Ectodermal cell (in vitro differentiated cells): ENCODE measurements at regions not wholly inside any gene's neighbourhood (a gene's known extent, or its start where the extent isn't known, plus 50 kb on each side); places are given as distances from the start of the nearest gene placed in this dataset.
"Not testable (repeated sequence)": the region's sequence is repeated elsewhere in the genome, so short reads cannot be mapped to it uniquely, and the experiment has no call there.

ENCODE experiments used
- H3K27ac ChIP-seq: 2 replicates; pipeline ENCODE4 v1.7.0; 2013; ENCODE audit warnings: mild to moderate bottlenecking, low read depth, low read length; ENCODE audit not compliant: insufficient read depth, poor library complexity, severe bottlenecking
- H3K27me3 ChIP-seq: 2 replicates; pipeline ENCODE4 v1.7.0; 2013; ENCODE audit warnings: mild to moderate bottlenecking, low read length; ENCODE audit not compliant: insufficient read depth, control insufficient read depth, poor library complexity, severe bottlenecking
- H3K36me3 ChIP-seq: one replicate; pipeline ENCODE4 v1.7.0; 2013; ENCODE audit warnings: low read length; ENCODE audit not compliant: control insufficient read depth, insufficient read depth
- H3K4me1 ChIP-seq: one replicate; pipeline ENCODE4 v1.7.0; 2013; ENCODE audit warnings: low read length; ENCODE audit not compliant: control insufficient read depth, insufficient read depth
- H3K4me3 ChIP-seq: 2 replicates; pipeline ENCODE4 v1.7.0; 2013; ENCODE audit warnings: low read depth, low read length, control low read depth; ENCODE audit not compliant: insufficient read depth
- H3K9me3 ChIP-seq: 2 replicates; pipeline ENCODE4 v1.7.0; 2013; ENCODE audit warnings: mild to moderate bottlenecking, low read length, moderate library complexity; ENCODE audit not compliant: control insufficient read depth
- WGBS, 2 experiments: methylation state at CpG; one replicate each; pipeline ENCODE4 v1.1.7; 2013; ENCODE audit warnings: missing lambda C conversion rate in 2 of 2; 5-methylcytosine and 5-hydroxymethylcytosine counted together

DNA sequence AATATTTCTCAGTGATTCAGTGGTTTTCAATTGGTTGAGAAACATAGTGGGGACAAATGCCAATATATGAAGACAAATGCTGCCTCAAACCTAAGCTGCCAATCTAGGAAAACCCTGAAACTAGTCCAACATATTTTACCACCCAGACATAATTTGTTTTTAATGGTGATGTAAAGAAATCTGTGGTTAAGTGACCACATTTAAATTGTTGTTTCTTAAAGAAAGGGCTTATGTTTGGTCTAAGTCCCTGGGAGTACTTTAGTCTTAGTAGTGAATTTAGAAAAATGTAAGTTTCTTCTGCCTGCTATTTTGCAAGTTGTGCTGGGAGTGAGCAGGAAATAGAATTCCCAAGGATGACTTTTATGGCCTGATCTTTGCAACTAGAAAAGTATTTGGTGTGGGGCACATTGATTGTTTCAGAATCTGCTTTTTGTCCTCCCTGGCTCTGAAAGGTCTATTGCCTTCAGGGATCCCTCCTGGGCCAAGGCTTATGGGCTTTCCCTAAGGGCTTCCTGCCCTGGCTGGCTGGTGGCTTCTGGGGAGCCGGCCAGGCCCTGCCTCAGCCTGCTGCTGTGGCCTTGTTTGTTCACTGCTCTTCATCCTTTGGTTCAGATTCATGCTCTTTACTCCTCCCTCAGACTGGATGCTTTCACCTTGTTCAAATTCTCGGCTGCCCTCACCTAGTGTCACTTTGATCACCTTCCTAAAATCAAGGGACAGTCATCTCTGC lies 169.8 kb upstream of the JADE1 start:
- no peak overlapping the region for H3K4me3 ChIP-seq
- H3K9me3 ChIP-seq = no peaks in the 10 kb centered on the region
- no peaks in the 10 kb centered on the region for H3K27me3 ChIP-seq
- WGBS, 2 experiments = 66 to 70% methylated on average over 2 of the region's 2 CpGs
- no peaks in the 10 kb centered on the region for H3K36me3 ChIP-seq
- no peak overlapping the region for H3K27ac ChIP-seq
- H3K4me1 ChIP-seq = peaks cover 8% of the 10 kb centered on the region

DNA sequence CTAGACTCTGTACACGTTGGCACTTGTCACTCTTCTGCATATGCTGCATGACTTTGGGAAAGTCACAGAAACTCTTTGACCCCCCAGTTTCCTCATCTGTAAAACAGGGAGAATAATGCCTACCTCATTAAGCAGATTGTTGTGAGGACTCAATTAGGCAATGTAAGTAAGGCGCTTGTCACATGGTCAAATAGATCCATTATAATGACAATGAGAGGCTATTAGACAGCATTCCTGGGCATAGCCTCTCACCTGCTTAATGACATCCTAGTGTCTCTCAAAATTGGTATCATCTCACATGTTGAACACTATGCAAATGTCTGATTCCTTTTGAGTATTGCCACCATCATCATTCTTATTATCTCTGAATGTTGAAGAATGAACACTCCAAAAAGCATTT lies 172.6 kb upstream of the JADE1 start:
- H3K36me3 ChIP-seq = no peaks in the 10 kb centered on the region
- H3K27me3 ChIP-seq = no peaks in the 10 kb centered on the region
- WGBS, 2 experiments = 81 to 83% methylated on average over 2 of the region's 2 CpGs
- H3K4me1 ChIP-seq = peaks cover 8% of the 10 kb centered on the region
- H3K27ac ChIP-seq = no peak overlapping the region
- no peak overlapping the region for H3K4me3 ChIP-seq
- no peaks in the 10 kb centered on the region for H3K9me3 ChIP-seq

DNA sequence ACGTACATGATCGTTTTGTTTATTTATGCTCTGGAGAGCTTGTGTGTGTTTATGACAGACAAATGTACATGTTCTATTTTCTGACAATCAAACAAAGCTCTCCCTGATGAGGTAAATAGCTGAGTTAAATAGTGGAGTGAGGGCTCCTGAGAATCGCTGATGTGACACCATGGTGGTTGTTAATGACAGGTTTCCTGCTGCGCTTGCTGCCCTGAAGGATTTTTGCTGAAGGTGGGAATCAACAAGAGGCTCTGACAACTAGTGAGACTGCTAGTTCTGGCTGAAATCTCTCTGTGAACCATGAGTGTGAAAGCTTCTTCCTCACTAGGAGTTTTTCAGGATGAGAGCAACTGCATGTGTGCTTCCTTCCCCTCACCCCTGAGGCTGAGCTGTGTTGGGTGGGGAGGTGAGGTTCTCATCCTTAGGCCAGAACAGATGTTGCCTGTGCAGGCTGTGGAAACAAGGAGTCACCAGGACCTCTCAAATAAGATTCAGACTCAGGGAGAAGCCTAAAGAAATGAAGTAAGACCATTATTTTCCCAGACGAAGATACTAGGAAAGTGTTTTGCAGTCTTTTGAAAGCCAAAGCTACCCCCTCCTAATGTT lies 173.4 kb upstream of the JADE1 start:
- H3K9me3 ChIP-seq = no peaks in the 10 kb centered on the region
- no peaks in the 10 kb centered on the region for H3K27me3 ChIP-seq
- WGBS, 2 experiments = 80% methylated on average over 5 of the region's 5 CpGs
- H3K27ac ChIP-seq = no peak overlapping the region
- peaks cover 8% of the 10 kb centered on the region for H3K4me1 ChIP-seq
- H3K36me3 ChIP-seq = no peaks in the 10 kb centered on the region
- no peak overlapping the region for H3K4me3 ChIP-seq

DNA sequence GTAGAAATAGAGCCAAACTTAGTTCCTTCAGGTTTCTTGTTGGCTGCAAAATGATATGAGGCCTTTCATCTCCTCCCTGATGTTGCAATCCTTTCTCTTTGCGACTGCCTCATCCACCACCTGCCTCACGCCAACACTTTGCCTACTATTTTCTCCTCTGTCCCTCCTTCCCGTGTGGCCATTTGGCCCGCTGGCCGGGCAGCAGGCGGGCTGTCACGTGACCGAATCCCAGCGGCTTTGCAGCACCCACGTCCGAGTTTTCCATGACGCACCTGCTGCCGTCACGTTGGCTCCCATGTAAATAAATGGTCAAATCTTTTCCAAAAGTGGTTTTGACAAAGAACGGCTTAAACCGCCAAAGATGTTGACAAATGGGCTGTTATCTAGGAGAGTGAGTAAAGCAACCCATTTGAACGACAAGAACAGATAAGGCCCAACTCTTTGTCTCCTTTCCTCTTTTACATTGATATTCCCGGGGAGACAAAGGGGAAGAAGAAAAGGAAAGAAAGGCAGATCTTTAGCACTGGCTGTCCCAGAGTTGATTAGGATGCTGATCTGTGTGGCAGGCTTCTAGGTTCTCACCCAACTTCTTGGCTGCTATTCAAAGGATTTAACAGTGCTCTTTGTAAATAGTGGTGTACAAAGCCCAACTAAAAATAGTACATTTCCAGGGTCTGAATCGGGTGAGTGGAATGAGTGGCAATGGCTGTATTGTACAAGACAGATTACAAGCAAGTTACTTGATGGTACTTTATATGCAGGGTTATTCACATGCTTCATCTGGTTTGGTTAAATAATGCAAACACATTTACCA lies 174.2 kb upstream of the JADE1 start:
- H3K27ac ChIP-seq = no peak overlapping the region
- 81 to 83% methylated on average over 19 of the region's 19 CpGs for WGBS, 2 experiments
- H3K36me3 ChIP-seq = no peaks in the 10 kb centered on the region
- peaks cover 8% of the 10 kb centered on the region for H3K4me1 ChIP-seq
- no peaks in the 10 kb centered on the region for H3K27me3 ChIP-seq
- no peak overlapping the region for H3K4me3 ChIP-seq
- H3K9me3 ChIP-seq = no peaks in the 10 kb centered on the region

DNA sequence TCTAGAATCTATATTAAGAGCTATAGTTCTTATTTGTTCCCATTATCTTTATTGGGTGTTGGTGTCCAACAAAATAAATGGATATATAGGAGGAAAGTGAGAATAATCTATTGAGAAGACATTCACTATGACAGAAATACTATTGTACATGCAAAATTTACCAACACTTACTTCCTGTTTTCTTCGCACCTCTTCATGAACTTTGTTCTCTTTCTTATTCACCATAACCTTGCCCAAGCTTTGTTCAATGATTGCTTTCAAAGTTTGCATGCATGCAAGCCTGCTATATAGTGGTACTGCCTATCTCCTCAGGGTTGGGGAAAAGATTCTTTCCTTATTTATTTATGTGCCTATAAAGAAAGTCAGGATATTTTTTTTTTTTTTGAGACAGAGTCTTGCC lies 176.4 kb upstream of the JADE1 start:
- Histone ChIP-seq H3K4me3 (no peak overlapping the region), H3K4me1 (peaks cover 8% of the 10 kb centered on the region), H3K9me3 (no peaks in the 10 kb centered on the region), H3K27ac (no peak overlapping the region), H3K27me3 (no peaks in the 10 kb centered on the region), H3K36me3 (no peaks in the 10 kb centered on the region)
- WGBS, 2 experiments = 100% methylated on average over 1 of the region's 1 CpG

DNA sequence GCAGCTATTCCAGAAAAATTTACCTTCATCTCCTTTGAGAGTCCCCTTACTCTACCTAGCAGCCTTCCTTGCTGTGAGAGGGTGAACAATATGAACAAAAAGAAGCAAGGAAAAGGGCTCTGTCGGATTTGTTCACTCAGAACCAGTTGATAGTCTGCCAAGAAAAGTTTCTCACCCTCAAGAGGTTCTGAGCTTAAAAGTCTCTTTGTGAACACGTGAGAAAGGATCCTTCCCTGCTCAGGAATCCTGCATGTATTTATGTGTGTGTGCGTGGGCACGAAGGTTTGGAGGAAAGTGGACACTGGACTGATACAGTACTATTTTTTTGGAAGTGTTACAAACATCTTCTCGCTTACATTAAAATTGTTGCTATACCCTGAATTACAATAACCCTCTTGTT lies 178.6 kb upstream of the JADE1 start:
- Histone ChIP-seq H3K27ac (no peak overlapping the region), H3K36me3 (no peaks in the 10 kb centered on the region), H3K4me1 (peaks cover 4% of the 10 kb centered on the region), H3K9me3 (no peaks in the 10 kb centered on the region), H3K4me3 (no peak overlapping the region), H3K27me3 (no peaks in the 10 kb centered on the region)
- 82 to 83% methylated on average over 5 of the region's 5 CpGs for WGBS, 2 experiments

DNA sequence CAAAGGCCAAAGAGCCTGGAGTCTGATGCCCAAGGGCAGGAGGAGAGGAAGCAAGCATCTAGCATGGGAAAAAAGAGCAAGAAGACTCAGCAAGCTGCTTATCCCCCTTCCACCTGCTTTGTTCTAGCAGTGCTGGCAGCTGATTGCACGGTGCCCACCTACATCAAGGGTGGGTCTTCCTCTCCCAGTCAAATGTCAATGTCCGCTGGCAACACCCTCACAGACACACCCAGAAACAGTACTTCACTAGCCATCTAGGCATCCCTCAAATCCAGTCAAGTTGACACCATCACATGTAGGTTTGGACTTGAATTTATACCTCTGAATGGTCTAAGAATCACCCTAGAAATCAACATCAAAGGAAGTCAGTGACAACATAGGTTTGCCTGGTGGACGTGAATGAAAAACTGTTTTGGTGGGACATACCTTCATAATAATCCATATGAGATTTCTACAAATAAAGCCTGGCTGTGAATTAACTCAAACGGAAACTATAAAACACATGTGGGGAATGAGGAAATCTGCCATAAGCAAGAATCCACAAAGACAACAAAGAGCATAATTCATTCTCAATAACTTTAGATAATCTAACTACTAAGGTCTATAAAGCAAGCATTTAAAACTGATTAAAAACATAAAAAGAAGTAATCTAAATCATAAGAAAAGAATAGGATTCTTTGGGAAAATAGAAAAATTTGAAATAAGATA lies 185.8 kb upstream of the JADE1 start:
- H3K27ac ChIP-seq = no peak overlapping the region

DNA sequence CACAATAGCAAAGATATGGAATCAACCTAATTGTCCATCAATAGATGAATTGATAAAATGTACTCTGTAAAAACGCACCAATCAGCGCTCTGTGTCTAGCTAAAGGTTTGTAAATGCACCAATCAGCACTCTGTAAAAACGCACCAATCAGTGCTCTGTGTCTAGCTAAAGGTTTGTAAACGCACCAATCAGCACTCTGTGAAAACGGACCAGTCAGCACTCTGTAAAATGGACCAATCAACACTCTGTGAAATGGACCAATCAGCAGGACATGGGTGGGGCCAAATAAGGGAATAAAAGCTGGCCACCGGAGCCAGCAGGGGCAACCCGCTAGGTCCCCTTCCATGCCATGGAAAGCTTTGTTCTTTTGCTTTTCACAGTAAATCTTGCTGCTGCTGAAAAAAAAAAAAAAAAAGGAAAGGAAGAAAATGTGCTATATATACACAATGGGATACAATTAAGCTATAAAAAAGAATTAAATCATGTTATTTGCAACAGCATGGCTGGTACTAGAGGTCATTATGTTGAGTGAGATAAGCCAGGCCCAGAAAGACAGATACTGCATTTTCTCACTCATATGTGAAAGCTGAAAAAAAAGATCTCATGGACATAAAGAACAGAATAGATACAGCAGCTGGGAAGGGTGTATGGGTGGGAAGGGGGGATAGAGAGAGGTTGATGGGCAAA lies 189.1 kb upstream of the JADE1 start:
- H3K27me3 ChIP-seq, H3K4me1 ChIP-seq, H3K36me3 ChIP-seq, H3K9me3 ChIP-seq, H3K4me3 ChIP-seq, H3K27ac ChIP-seq: not testable (repeated sequence)
- WGBS, 2 experiments = 75 to 76% methylated on average over 4 to 5 of the region's 7 CpGs

More for the DNA sequence above, 185.8 kb upstream of the JADE1 start:
- H3K36me3 ChIP-seq = no peaks in the 10 kb centered on the region
- 93 to 95% methylated on average over 3 to 4 of the region's 4 CpGs for WGBS, 2 experiments
- no peaks in the 10 kb centered on the region for H3K9me3 ChIP-seq
- no peaks in the 10 kb centered on the region for H3K4me1 ChIP-seq
- no peak overlapping the region for H3K4me3 ChIP-seq
- H3K27me3 ChIP-seq = no peaks in the 10 kb centered on the region

DNA sequence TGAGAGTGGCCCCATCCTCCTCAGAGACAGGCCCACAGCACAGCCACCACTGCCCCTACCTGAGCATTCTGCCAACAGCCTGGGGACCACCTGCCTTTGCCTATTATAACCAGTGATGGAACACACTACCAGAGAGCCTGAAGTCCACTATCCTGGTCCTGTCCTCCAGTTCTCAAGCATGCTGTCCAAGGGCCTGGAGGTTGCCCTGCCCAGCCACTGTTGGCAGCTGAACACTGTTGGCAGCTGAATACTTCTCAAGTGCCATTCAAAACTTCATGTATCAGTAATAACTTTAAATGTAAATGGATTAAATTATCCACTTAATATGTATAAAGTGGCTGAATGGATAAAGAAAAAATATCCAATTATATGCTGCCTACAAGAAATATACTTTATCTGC lies 194.3 kb upstream of the JADE1 start:
- Histone ChIP-seq H3K4me3 (no peak overlapping the region), H3K4me1 (no peaks in the 10 kb centered on the region), H3K9me3 (no peaks in the 10 kb centered on the region), H3K27ac (no peak overlapping the region), H3K36me3 (no peaks in the 10 kb centered on the region), H3K27me3 (no peaks in the 10 kb centered on the region)
